H1 (cell line): ENCODE measurements at regions not wholly inside any gene's neighbourhood (a gene's known extent, or its start where the extent isn't known, plus 50 kb on each side); places are given as distances from the start of the nearest gene placed in this dataset.

Source experiments
- CTCF ChIA-PET: fragments of 300-600 bp; sonication (Branson Sonifier 250); formaldehyde crosslinking; loops from one replicate; lab custom pipeline; 2021; ENCODE audit not compliant: partially characterized antibody; lab: Charles Lee
- POLR2A ChIA-PET: fragments of 300-600 bp; sonication (Branson Sonifier 250); formaldehyde crosslinking; loops from one replicate; lab custom pipeline; 2021; ENCODE audit warnings: inconsistent platforms; ENCODE audit not compliant: partially characterized antibody; lab: Charles Lee
- DNase-seq, 2 experiments: peaks; one replicate each; pipeline versions ENCODE4 v3.0.0 to v3.0.0-alpha.2; 2010 to 2022; ENCODE audit warnings: low spot score in 2 of 2, low read depth in 1 of 2, mixed read lengths in 1 of 2
- FAIRE-seq: peaks from 2 replicates; lab custom pipeline; 2011; peaks lifted over from hg19 to GRCh38; lab: Jason Lieb, UNC
- H2AFZ ChIP-seq: 2 replicates; pipeline ENCODE4 v1.8.1; 2012; ENCODE audit warnings: low read length, inconsistent platforms
- H2AK5ac ChIP-seq: 2 replicates; pipeline ENCODE4 v1.6.1; 2013; ENCODE audit warnings: low read depth, low read length
- H2BK120ac ChIP-seq: replicated peaks from 2 replicates; pipeline ENCODE3; 2013; ENCODE audit warnings: low read depth, low read length, inconsistent platforms
- H2BK12ac ChIP-seq: 2 replicates; pipeline ENCODE4 v1.6.1; 2013; ENCODE audit warnings: low read depth, low read length
- H2BK15ac ChIP-seq: 2 replicates; pipeline ENCODE4 v1.6.1; 2013; ENCODE audit warnings: low read length
- H2BK20ac ChIP-seq: 2 replicates; pipeline ENCODE4 v1.6.1; 2013; ENCODE audit warnings: low read length
- H2BK5ac ChIP-seq: 2 replicates; pipeline ENCODE4 v1.6.1; 2013; ENCODE audit warnings: low read depth, low read length
- H3K14ac ChIP-seq: 2 replicates; pipeline ENCODE4 v1.6.1; 2013; ENCODE audit warnings: inconsistent platforms; ENCODE audit not compliant: insufficient read length
- H3K18ac ChIP-seq: 2 replicates; pipeline ENCODE4 v1.6.1; 2013; ENCODE audit warnings: low read length; ENCODE audit errors: extremely low read depth
- H3K23ac ChIP-seq: 2 replicates; pipeline ENCODE4 v1.6.1; 2013; ENCODE audit warnings: inconsistent platforms; ENCODE audit not compliant: insufficient read length
- H3K23me2 ChIP-seq: 2 replicates; pipeline ENCODE4 v1.6.1; 2013; ENCODE audit warnings: low read depth, low read length
- H3K27ac ChIP-seq: 2 replicates; pipeline ENCODE4 v1.6.1; 2011; ENCODE audit warnings: low read depth, low read length, inconsistent platforms
- H3K27me3 ChIP-seq, 4 experiments: replicated peaks in 1 of 4; 1 replicate in 1 of 4; 2 replicates in 3 of 4; pipeline versions ENCODE4 v1.6.1 to v1.8.1; 2011 to 2013; ENCODE audit warnings: low read length in 3 of 4, mild to moderate bottlenecking in 3 of 4, inconsistent platforms in 2 of 4, mixed read lengths in 2 of 4, moderate library complexity in 1 of 4; ENCODE audit not compliant: control insufficient read depth in 3 of 4, insufficient read depth in 3 of 4; ENCODE audit errors: extremely low read depth in 1 of 4
- H3K36me3 ChIP-seq, 4 experiments: 2 replicates each; pipeline versions ENCODE4 v1.6.1 to v1.8.1; 2011 to 2013; ENCODE audit warnings: mild to moderate bottlenecking in 4 of 4, low read length in 3 of 4, moderate library complexity in 2 of 4, control low read depth in 1 of 4, inconsistent platforms in 1 of 4; ENCODE audit not compliant: insufficient read depth in 4 of 4, control insufficient read depth in 2 of 4
- H3K4ac ChIP-seq: replicated peaks from 2 replicates; pipeline ENCODE3; 2013; ENCODE audit warnings: low read length, low read depth, mixed read lengths, inconsistent platforms; ENCODE audit not compliant: insufficient read length
- H3K4me1 ChIP-seq, 4 experiments: replicated peaks in 1 of 4; 1 replicate in 1 of 4; 2 replicates in 3 of 4; pipeline versions ENCODE4 v1.6.1 to v1.8.1; 2011 to 2013; ENCODE audit warnings: low read length in 3 of 4, inconsistent platforms in 2 of 4, mixed read lengths in 1 of 4; ENCODE audit not compliant: insufficient read depth in 4 of 4, control insufficient read depth in 3 of 4
- H3K4me2 ChIP-seq, 2 experiments: 2 replicates each; pipeline versions ENCODE4 v1.6.1 to v1.8.1; 2011 to 2013; ENCODE audit warnings: low read depth in 2 of 2, low read length in 2 of 2, control low read depth in 1 of 2, inconsistent platforms in 1 of 2, mild to moderate bottlenecking in 1 of 2; ENCODE audit not compliant: insufficient read depth in 1 of 2
- H3K4me3 ChIP-seq, 4 experiments: fragments of 200-600, 300-600 bp in 1 of 4; sonication (generic), shearing (Covaris generic), sonication (Bioruptor Twin) in 1 of 4; 2 replicates each; pipeline versions ENCODE4 v1.5.1 to v1.8.1; 2011 to 2016; ENCODE audit warnings: low read length in 4 of 4, low read depth in 3 of 4, control low read depth in 2 of 4, inconsistent platforms in 2 of 4, mild to moderate bottlenecking in 2 of 4, mixed read lengths in 1 of 4, moderate library complexity in 1 of 4; ENCODE audit not compliant: insufficient read depth in 2 of 4; ENCODE audit errors: extremely low read depth in 1 of 4
- H3K56ac ChIP-seq: replicated peaks from 2 replicates; pipeline ENCODE3; 2013; ENCODE audit warnings: low read depth, mild to moderate bottlenecking, mixed read lengths, low read length, inconsistent platforms; ENCODE audit not compliant: insufficient read length
- H3K79me1 ChIP-seq: 2 replicates; pipeline ENCODE4 v1.6.1; 2013; ENCODE audit warnings: low read depth, low read length, control low read depth
- H3K79me2 ChIP-seq, 2 experiments: 2 replicates each; pipeline versions ENCODE4 v1.6.1 to v1.8.1; 2012 to 2013; ENCODE audit warnings: low read length in 2 of 2, mild to moderate bottlenecking in 2 of 2, inconsistent platforms in 1 of 2; ENCODE audit not compliant: insufficient read depth in 2 of 2, control insufficient read depth in 1 of 2
- H3K9ac ChIP-seq, 4 experiments: replicated peaks in 1 of 4; 1 replicate in 1 of 4; 2 replicates in 3 of 4; pipeline versions ENCODE4 v1.6.1 to v1.8.1; 2011 to 2013; ENCODE audit warnings: low read depth in 3 of 4, low read length in 3 of 4, control low read depth in 2 of 4, mild to moderate bottlenecking in 2 of 4, moderate library complexity in 2 of 4, inconsistent platforms in 1 of 4; ENCODE audit errors: extremely low read depth in 1 of 4
- H3K9me3 ChIP-seq, 2 experiments: 2 replicates each; pipeline versions ENCODE4 v1.6.1 to v1.8.1; 2012 to 2013; ENCODE audit warnings: mild to moderate bottlenecking in 2 of 2, moderate library complexity in 2 of 2, control low read depth in 1 of 2, inconsistent platforms in 1 of 2, low read depth in 1 of 2, low read length in 1 of 2, mixed read lengths in 1 of 2; ENCODE audit not compliant: insufficient read depth in 2 of 2
- H4K20me1 ChIP-seq, 2 experiments: replicated peaks in 1 of 2; 2 replicates each; pipeline versions ENCODE3 to v1.8.1; 2011 to 2013; ENCODE audit warnings: inconsistent platforms in 2 of 2, low read length in 2 of 2, mild to moderate bottlenecking in 1 of 2; ENCODE audit not compliant: insufficient read depth in 2 of 2, control insufficient read depth in 1 of 2
- H4K5ac ChIP-seq: 2 replicates; pipeline ENCODE4 v1.6.1; 2013; ENCODE audit warnings: low read length, low read depth, mixed read lengths, inconsistent platforms; ENCODE audit not compliant: insufficient read length
- H4K8ac ChIP-seq: 2 replicates; pipeline ENCODE4 v1.8.0; 2013; ENCODE audit warnings: mild to moderate bottlenecking, moderate library complexity, low read length, inconsistent platforms; ENCODE audit not compliant: insufficient read depth; ENCODE audit errors: extremely low read depth
- H4K91ac ChIP-seq: replicated peaks from 2 replicates; pipeline ENCODE3; 2013; ENCODE audit warnings: low read length, mixed read lengths, inconsistent platforms; ENCODE audit not compliant: insufficient read length
- BACH1 ChIP-seq: IDR thresholded peaks from 2 replicates; pipeline ENCODE4 v1.6.1; 2012; ENCODE audit warnings: low read length, improper control_type of control experiment
- CREB1 ChIP-seq: IDR thresholded peaks from 2 replicates; pipeline ENCODE4 v1.6.1; 2012; ENCODE audit warnings: inconsistent platforms
- EP300 ChIP-seq, 2 experiments: IDR thresholded peaks; 1 replicate in 1 of 2; 2 replicates in 1 of 2; pipeline ENCODE4 v1.6.1; 2011 to 2012; ENCODE audit warnings: low read depth in 2 of 2, low read length in 2 of 2, mild to moderate bottlenecking in 2 of 2, borderline replicate concordance in 1 of 2, inconsistent platforms in 1 of 2, moderate library complexity in 1 of 2
- GABPA ChIP-seq: IDR thresholded peaks from 2 replicates; pipeline ENCODE4 v1.6.1; 2011; ENCODE audit warnings: mild to moderate bottlenecking, low read length, moderate library complexity, borderline replicate concordance; ENCODE audit not compliant: insufficient read depth
- PHF8 ChIP-seq: fragments of 200-600 bp; sonication (generic); conservative IDR thresholded peaks from 2 replicates; pipeline ENCODE4 v1.7.1; 2012; ENCODE audit warnings: low read depth, mild to moderate bottlenecking, inconsistent platforms, low read length, moderate library complexity
- RNF2 ChIP-seq: fragments of 200-900, 300-1000 bp; sonication (generic); IDR thresholded peaks from 2 replicates; pipeline ENCODE4 v1.7.1; 2016; ENCODE audit warnings: borderline replicate concordance, low read depth, mild to moderate bottlenecking, antibody characterized with exemption, low read length; ENCODE audit not compliant: poor library complexity, severe bottlenecking; ENCODE audit errors: missing control alignments
- SIN3A ChIP-seq, 2 experiments: IDR thresholded peaks in 1 of 2; conservative IDR thresholded peaks in 1 of 2; 2 replicates each; pipeline ENCODE4 v1.6.1; 2011 to 2012; ENCODE audit warnings: low read length in 2 of 2, improper control_type of control experiment in 1 of 2, low read depth in 1 of 2, mild to moderate bottlenecking in 1 of 2
- SUZ12 ChIP-seq: fragments of 200-600 bp; sonication (generic); IDR thresholded peaks from 2 replicates; pipeline ENCODE4 v1.6.1; 2012; ENCODE audit warnings: mild to moderate bottlenecking, inconsistent platforms, low read length, moderate library complexity, mixed read lengths
- TAF7 ChIP-seq: optimal IDR thresholded peaks from 2 replicates; pipeline ENCODE3; 2011; ENCODE audit warnings: low read depth, mild to moderate bottlenecking, inconsistent platforms, low read length, moderate library complexity, borderline replicate concordance
- WGBS, 2 experiments: shearing (Covaris generic) in 1 of 2; methylation state at CpG; one replicate each; pipeline versions ENCODE4 v1.1.6 to v1.1.7; 2013 to 2015; ENCODE audit warnings: low lambda C conversion rate in 2 of 2, mixed read lengths in 2 of 2, inconsistent platforms in 1 of 2, low coverage in 1 of 2, missing lambda C conversion rate in 1 of 2; ENCODE audit not compliant: insufficient replicate concordance in 2 of 2, insufficient coverage in 1 of 2, insufficient read length in 1 of 2; ENCODE audit errors: extremely low coverage in 1 of 2, missing lambda C conversion rate in 1 of 2; 5-methylcytosine and 5-hydroxymethylcytosine counted together
- TF ChIP-seq, protein P1 (sequence below): IDR thresholded peaks from 2 replicates; pipeline ENCODE4 v1.6.1; 2012; ENCODE audit warnings: inconsistent platforms
- TF ChIP-seq, protein P2 (sequence below): IDR thresholded peaks from 2 replicates; pipeline ENCODE4 v1.6.1; 2011; ENCODE audit warnings: low read length, improper control_type of control experiment

DNA sequence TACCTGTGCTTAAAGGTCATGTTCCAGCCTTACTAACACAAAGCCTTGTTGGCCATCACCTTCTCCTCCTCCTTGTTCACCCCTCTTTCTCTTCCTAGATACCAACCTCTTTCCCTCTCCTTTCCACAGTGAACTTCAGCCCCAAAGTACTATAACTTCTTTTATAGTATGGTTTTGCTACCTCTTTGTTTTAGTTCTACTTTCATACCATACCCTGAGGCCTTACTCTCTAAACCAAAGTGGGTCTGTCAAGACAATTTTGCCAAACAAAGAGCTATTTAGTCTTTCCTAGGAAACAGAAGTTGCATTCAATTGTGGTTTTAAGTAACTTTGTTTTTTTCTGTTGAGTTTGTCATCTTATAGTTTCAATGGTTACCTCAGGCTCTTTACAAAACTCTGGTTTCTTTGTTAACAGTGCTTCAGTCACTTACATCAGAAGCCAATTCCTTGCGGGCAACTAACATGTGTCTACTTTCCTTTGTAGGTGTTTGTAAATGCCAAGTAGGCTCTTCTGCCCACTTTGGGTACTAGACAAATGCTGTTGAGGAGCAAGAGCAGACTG lies 623.9 kb upstream of the PKN2 start:
- H3K23me2 ChIP-seq, result no peaks in the 10 kb centered on the region
- H3K79me2 ChIP-seq, result no peaks in the 10 kb centered on the region
- H3K79me1 ChIP-seq, result no peaks in the 10 kb centered on the region
- H2AK5ac ChIP-seq, result no peak overlapping the region
- no peak overlapping the region for H2BK5ac ChIP-seq
- no peak overlapping the region for H3K9ac ChIP-seq
- ChIA-PET POLR2A (no interaction called here), CTCF (interaction anchor here (0.7 to 2.6 kb wide), 13 partner anchors 10 to 780 kb away, joined by 3 to 16 read pairs (median 5); no protein-coding TSS in a partner anchor)
- H3K27ac ChIP-seq, result no peak overlapping the region
- no peak overlapping the region for H3K23ac ChIP-seq
- H2AFZ ChIP-seq, result no peak overlapping the region
- 0 out of 2 replicates have a peak overlapping the region, but pooled peaks have one; percentile 5 for H3K18ac ChIP-seq
- H3K9me3 ChIP-seq, result no peaks in the 10 kb centered on the region
- no peak for DNase-seq
- no peak overlapping the region for H4K8ac ChIP-seq
- no peak for FAIRE-seq
- no peak overlapping the region for H2BK15ac ChIP-seq
- H4K5ac ChIP-seq, result no peak overlapping the region
- H3K4me1 ChIP-seq, result no peaks in the 10 kb centered on the region
- H2BK20ac ChIP-seq, result no peak overlapping the region
- H3K4ac ChIP-seq, result no peak overlapping the region
- H3K4me3 ChIP-seq, result no peak overlapping the region
- H3K56ac ChIP-seq, result no peak overlapping the region
- peak overlapping the region; percentile 76 for H4K91ac ChIP-seq
- no peak overlapping the region for H2BK120ac ChIP-seq
- H3K36me3 ChIP-seq, result no peaks in the 10 kb centered on the region
- WGBS, 2 experiments, result 91% methylated on average over 1 of the region's 1 CpG; no CpG with 5 or more reads in 1 of the 2 experiments
- no peaks in the 10 kb centered on the region for H3K27me3 ChIP-seq
- no peaks in the 10 kb centered on the region for H4K20me1 ChIP-seq
- H2BK12ac ChIP-seq, result no peak overlapping the region
- no peak overlapping the region for H3K4me2 ChIP-seq
- no peak overlapping the region for H3K14ac ChIP-seq
- TF ChIP-seq, protein P1, sequence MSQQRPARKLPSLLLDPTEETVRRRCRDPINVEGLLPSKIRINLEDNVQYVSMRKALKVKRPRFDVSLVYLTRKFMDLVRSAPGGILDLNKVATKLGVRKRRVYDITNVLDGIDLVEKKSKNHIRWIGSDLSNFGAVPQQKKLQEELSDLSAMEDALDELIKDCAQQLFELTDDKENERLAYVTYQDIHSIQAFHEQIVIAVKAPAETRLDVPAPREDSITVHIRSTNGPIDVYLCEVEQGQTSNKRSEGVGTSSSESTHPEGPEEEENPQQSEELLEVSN, result no peak
- TF ChIP-seq PHF8, result no peak
- TF ChIP-seq TAF7, result no peak
- TF ChIP-seq EP300 (IDR thresholded peaks at IDR 0.05; ENCODE audit: borderline replicate concordance in 1 of 2, low read depth in 2 of 2, low read length in 2 of 2), result no peak
- no peak for TF ChIP-seq SIN3A (conservative IDR thresholded peaks at IDR 0.05 in 1 of 2, IDR thresholded peaks at IDR 0.05 in 1 of 2; ENCODE audit: low read depth in 1 of 2, low read length in 2 of 2)
- TF ChIP-seq, protein P2, sequence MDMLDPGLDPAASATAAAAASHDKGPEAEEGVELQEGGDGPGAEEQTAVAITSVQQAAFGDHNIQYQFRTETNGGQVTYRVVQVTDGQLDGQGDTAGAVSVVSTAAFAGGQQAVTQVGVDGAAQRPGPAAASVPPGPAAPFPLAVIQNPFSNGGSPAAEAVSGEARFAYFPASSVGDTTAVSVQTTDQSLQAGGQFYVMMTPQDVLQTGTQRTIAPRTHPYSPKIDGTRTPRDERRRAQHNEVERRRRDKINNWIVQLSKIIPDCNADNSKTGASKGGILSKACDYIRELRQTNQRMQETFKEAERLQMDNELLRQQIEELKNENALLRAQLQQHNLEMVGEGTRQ, result no peak
- TF ChIP-seq GABPA, result no peak
- no peak for TF ChIP-seq CREB1
- no peak for TF ChIP-seq RNF2
- no peak for TF ChIP-seq BACH1
- no peak for TF ChIP-seq SUZ12
